Heart left ventricle (tissue), 16 donors: ENCODE measurements at regions not wholly inside any gene's neighbourhood (a gene's known extent, or its start where the extent isn't known, plus 50 kb on each side); places are given as distances from the start of the nearest gene placed in this dataset.

ENCODE experiments used
- ATAC-seq, 4 donors: fragments of 200-7000 bp; cut with Tn5 transposase; one replicate each; pipeline ENCODE4 v1.9.1; 2020 to 2022; ENCODE audit warnings: moderate library complexity in 4 of 4, mild to moderate bottlenecking in 3 of 4, moderate number of reproducible peaks in 1 of 4
- DNase-seq, 5 donors: peaks; one replicate each; pipeline ENCODE4 v3.0.0-alpha.2; 2020
- H3K27ac ChIP-seq, 12 donors: fragments of 200-600 bp; sonication (generic) in 4 of 12; one replicate each; pipeline versions ENCODE4 v1.5.0 to v1.8.0; 2016 to 2022; ENCODE audit warnings: mild to moderate bottlenecking in 2 of 12
- H3K27me3 ChIP-seq, 9 donors: fragments of 200-600 bp; sonication (generic) in 2 of 9; one replicate each; pipeline versions ENCODE4 v1.5.1 to v1.8.0; 2016 to 2022; ENCODE audit warnings: mild to moderate bottlenecking in 3 of 9
- H3K36me3 ChIP-seq, 9 donors: fragments of 200-600 bp; sonication (generic) in 2 of 9; one replicate each; pipeline versions ENCODE4 v1.5.0 to v1.8.0; 2018 to 2022; ENCODE audit warnings: mild to moderate bottlenecking in 2 of 9
- H3K4me1 ChIP-seq, 12 donors: fragments of 200-600 bp; sonication (generic) in 4 of 12; one replicate each; pipeline versions ENCODE4 v1.5.0 to v1.8.0; 2016 to 2022; ENCODE audit warnings: mild to moderate bottlenecking in 3 of 12
- H3K4me3 ChIP-seq, 12 donors: fragments of 200-600 bp; sonication (generic) in 4 of 12; one replicate each; pipeline versions ENCODE4 v1.5.0 to v1.8.0; 2017 to 2022; ENCODE audit warnings: mild to moderate bottlenecking in 9 of 12, moderate library complexity in 4 of 12
- H3K9me3 ChIP-seq, 12 donors: fragments of 200-600 bp; sonication (generic) in 4 of 12; one replicate each; pipeline versions ENCODE4 v1.5.0 to v1.8.0; 2016 to 2022; ENCODE audit warnings: mild to moderate bottlenecking in 1 of 12
- CTCF ChIP-seq, 12 donors: fragments of 200-600 bp; sonication (generic) in 4 of 12; IDR thresholded peaks; one replicate each; pipeline versions ENCODE4 v1.5.0 to v1.8.0; 2018 to 2022; ENCODE audit warnings: antibody characterized with exemption in 12 of 12, mild to moderate bottlenecking in 5 of 12
- POLR2A ChIP-seq, 2 donors: fragments of 450-650 bp; IDR thresholded peaks; one replicate each; pipeline ENCODE4 v1.6.1; 2017; ENCODE audit warnings: antibody characterized with exemption in 2 of 2, mild to moderate bottlenecking in 2 of 2, moderate library complexity in 2 of 2
- WGBS, 4 donors: extraction: QIAGEN DNeasy Blood & Tissue Kit in 2 of 4; methylation state at CpG; one replicate each; pipeline versions ENCODE4 v1.1.5 to v1.1.7; 2013 to 2018; 5-methylcytosine and 5-hydroxymethylcytosine counted together
- intact Hi-C, 10 donors: fragments of 100-400 bp; cut with DNase I; formaldehyde crosslinking; loops; one replicate each; pipeline versions ENCODE4 v1.11.1 to v1.14.2; 2022
- donor health status: ischemic (EF 13 %, LVEDD 7.1; RV severe dilation, severe dysfunction).
- donor health status: healthy with polysubstance abuse.
- donor health status: DM: no; HTN: yes; CAD: no.
- donor health status: DM: no; HTN: no; CAD: no.
- donor health status: ischemic (EF 25% LVEDD 6.9; RV normal size, moderate dysfunction).
- donor health status: ischemic (EF 25% LVEDD 5.7; RV mildly dilated, moderate dysfunction).
- donor health status: healthy.
- donor health status: DM: yes; HTN: yes; CAD: no.
- donor health status: ischemic (EF 35%, LVEDD 5.7; RV mildly dilated, moderate dysfunction).
- donor health status: nonischemic (EF 11% LVEDD 7.7; RV severe dilation, severe dysfunction).
- donor health status: DM: yes; HTN: yes; CAD: no.
- donor health status: PGD.
- donor health status: ischemic (EF 29% LVEDD 5.4; RV normal size, mild dysfunction).
- donor health status: nonischemic (EF 23%, LVEDD 6.1; RV moderate dilation, normal function).

DNA sequence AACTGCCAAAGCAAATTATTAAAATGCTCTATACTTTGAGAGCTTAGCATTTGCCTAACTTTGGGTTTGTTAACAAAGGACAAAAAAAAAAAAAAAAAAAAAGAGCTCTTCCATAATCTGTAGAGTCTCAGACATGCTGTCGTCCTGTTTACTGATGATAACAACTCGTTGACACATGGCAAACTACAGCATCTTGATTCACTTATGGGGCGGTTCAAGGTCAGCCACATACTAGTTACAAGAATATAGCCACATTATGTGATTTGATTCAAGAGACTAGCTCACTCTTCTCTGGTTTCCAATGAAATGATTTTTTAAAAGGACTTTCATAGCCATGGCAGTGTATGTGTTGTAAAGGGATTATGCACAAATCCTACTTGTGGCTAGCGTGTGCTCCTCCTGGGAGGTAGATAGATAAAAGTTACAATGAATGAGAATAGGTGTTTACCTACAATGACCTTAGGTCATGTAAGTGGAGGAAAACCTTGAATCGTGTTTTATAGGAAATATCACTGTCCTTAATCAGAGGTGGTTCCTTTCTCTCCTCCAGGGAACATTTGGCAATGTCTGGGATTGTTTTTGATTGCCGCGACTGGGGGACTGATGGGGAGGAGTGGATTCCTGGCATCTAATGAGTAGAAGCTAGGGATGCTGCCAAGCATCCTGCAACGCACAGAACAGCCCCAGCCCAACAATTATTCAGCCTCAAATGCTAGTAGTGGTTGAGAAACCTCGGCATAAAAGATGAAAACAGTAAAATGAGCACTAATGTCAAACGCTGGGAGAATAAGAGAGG lies 969.2 kb upstream of the SLC35B3 start:
- intact Hi-C loops: no loop called here

DNA sequence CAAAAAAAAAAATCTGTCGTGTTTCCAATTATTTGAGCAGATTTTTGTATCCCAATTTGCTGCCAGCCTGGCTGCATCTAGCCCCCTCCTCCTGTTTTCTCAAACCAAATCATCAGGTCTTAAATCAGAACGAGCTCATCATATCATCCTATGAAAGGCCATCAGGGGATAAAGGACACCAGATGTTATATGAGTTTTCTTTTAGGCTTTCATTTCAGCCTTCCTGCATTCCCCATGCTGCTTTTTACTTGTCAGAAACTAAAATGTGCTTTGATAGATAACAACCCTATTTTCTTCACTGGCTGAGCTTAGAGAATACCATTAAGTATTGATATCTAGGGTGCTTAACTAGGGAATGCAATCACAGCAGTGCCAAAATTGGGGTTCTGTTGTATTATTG lies 968.4 kb upstream of the SLC35B3 start:
- Histone ChIP-seq H3K27me3 (peaks cover 0 to 10% (median 0%) of the 10 kb centered on the region in 9 donors), H3K4me3 (no peak overlapping the region), H3K9me3 (no peaks in the 10 kb centered on the region), H3K36me3 (no peaks in the 10 kb centered on the region), H3K27ac (no peak overlapping the region), H3K4me1 (peaks cover 0 to 4% (median 0%) of the 10 kb centered on the region in 12 donors)
- TF ChIP-seq POLR2A (IDR thresholded peaks at IDR 0.05) (no peak), CTCF (IDR thresholded peaks at IDR 0.05) (no peak)
- no peak for ATAC-seq
- intact Hi-C loops: no loop called here
- 39 to 53% (median 51%) methylated on average over 2 of the region's 2 CpGs for WGBS, 4 donors
- no peak for DNase-seq

More for the DNA sequence above, 969.2 kb upstream of the SLC35B3 start:
- H3K4me1 ChIP-seq: no peaks in the 10 kb centered on the region
- peaks cover 0 to 2% (median 0%) of the 10 kb centered on the region in 9 donors for H3K27me3 ChIP-seq
- TF ChIP-seq POLR2A (IDR thresholded peaks at IDR 0.05): no peak
- TF ChIP-seq CTCF (IDR thresholded peaks at IDR 0.05): no peak
- no peak for ATAC-seq
- no peak for DNase-seq
- no peak overlapping the region for H3K4me3 ChIP-seq
- H3K27ac ChIP-seq: no peak overlapping the region
- WGBS, 4 donors: 39 to 46% (median 41%) methylated on average over 10 of the region's 10 CpGs
- no peaks in the 10 kb centered on the region for H3K36me3 ChIP-seq
- H3K9me3 ChIP-seq: no peaks in the 10 kb centered on the region

DNA sequence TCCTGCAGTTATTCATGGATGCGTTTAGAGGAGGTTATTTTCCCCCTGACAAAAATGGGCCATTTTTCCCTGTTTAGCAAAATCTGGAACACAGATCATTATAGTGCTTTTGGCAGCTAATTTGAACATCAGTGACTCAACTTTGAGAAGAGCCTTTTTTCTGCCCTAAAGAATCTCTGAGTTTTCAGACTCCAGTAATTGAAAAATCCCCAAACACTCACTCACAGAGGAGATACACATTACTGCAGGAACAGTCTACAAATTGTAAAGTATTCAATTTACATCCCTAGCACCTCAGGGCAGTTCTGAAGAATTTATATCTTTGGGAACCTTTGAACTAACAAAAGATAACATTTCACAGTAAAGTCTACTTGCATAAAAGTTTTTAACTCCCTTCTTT lies 966.6 kb upstream of the SLC35B3 start:
- Histone ChIP-seq H3K36me3 (no peaks in the 10 kb centered on the region), H3K4me3 (no peak overlapping the region)

More for the DNA sequence above, 966.6 kb upstream of the SLC35B3 start:
- no peak for DNase-seq
- 72 to 88% (median 81%) methylated on average over 1 of the region's 1 CpG for WGBS, 4 donors
- intact Hi-C loops: no loop called here
- Histone ChIP-seq H3K4me1 (peaks cover 0 to 15% (median 0%) of the 10 kb centered on the region in 12 donors), H3K27ac (no peak overlapping the region), H3K27me3 (peaks cover 0 to 10% (median 0%) of the 10 kb centered on the region in 9 donors), H3K9me3 (no peaks in the 10 kb centered on the region)
- TF ChIP-seq POLR2A (IDR thresholded peaks at IDR 0.05): no peak
- no peak for TF ChIP-seq CTCF (IDR thresholded peaks at IDR 0.05)
- no peak for ATAC-seq
